ENCODE measurements at regions not wholly inside any gene's neighbourhood (a gene's known extent, or its start where the extent isn't known, plus 50 kb on each side); places are given as distances from the start of the nearest gene placed in this dataset.

GRCh38 chr7:110522761-110523200 is 568.1 kb upstream of the LRRN3 start:
- TF ChIP-seq EZH2phosphoT487 (IDR thresholded peaks at IDR 0.05): no peak
- TF ChIP-seq EZH2 (IDR thresholded peaks at IDR 0.05): no peak
- no peak for TF ChIP-seq CTCF (IDR thresholded peaks at IDR 0.05)
- no peak for DNase-seq (ENCODE audit: low spot score)
- Histone ChIP-seq H3K4me1 (no peaks in the 10 kb centered on the region), H3K9me3 (ENCODE audit: low read depth) (no peaks in the 10 kb centered on the region), H2AFZ (replicated peaks) (no peak overlapping the region), H3K4me3 (no peak overlapping the region), H3K27me3 (no peaks in the 10 kb centered on the region), H4K20me1 (ENCODE audit: low read depth) (no peaks in the 10 kb centered on the region), H3K9ac (no peak overlapping the region), H3F3A (ENCODE audit: low read depth) (no peaks in the 10 kb centered on the region), H3K27ac (no peak overlapping the region), H3K36me3 (no peaks in the 10 kb centered on the region), H3K4me2 (no peak overlapping the region), H3K79me2 (ENCODE audit: low read depth) (no peaks in the 10 kb centered on the region)
- Mint-ChIP-seq H3K9me3 (peaks cover 26% of the 10 kb centered on the region), H3K36me3 (peaks cover 6% of the 10 kb centered on the region), H3K27ac (peak overlapping the region; percentile 78), H3K27me3 (ENCODE audit: insufficient read depth, low read depth) (peaks cover 2% of the 10 kb centered on the region), H3K4me1 (peaks cover 32% of the 10 kb centered on the region), H3K4me3 (no peak overlapping the region)

DNA sequence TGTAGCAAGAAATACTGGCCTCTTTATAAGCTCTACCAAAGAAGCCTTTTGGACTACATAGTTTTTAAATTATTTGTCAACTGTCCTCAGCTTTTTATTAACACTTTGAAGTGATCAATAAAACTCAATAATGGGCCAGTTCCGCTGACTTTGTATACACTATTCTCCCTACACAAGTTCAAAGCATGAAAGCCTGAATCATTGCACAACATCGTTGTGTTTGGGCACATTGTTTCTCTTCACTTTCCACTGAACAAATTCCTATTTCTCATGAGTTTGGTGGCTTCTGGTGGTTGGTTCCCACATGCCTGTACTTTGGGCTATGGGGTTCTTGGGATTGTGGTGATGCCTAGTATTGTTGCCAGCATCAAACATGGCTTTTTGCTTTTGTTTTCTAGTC is 561.8 kb upstream of the LRRN3 start:
- Histone ChIP-seq H3F3A (ENCODE audit: low read depth) (no peaks in the 10 kb centered on the region), H4K20me1 (ENCODE audit: low read depth) (no peaks in the 10 kb centered on the region), H3K4me3 (no peak overlapping the region), H2AFZ (replicated peaks) (no peak overlapping the region), H3K79me2 (ENCODE audit: low read depth) (no peaks in the 10 kb centered on the region), H3K36me3 (no peaks in the 10 kb centered on the region), H3K9ac (no peak overlapping the region), H3K27ac (no peak overlapping the region), H3K9me3 (ENCODE audit: low read depth) (no peaks in the 10 kb centered on the region), H3K4me1 (no peaks in the 10 kb centered on the region), H3K27me3 (no peaks in the 10 kb centered on the region), H3K4me2 (no peak overlapping the region)
- TF ChIP-seq EZH2 (IDR thresholded peaks at IDR 0.05) (no peak), CTCF (IDR thresholded peaks at IDR 0.05) (no peak), EZH2phosphoT487 (IDR thresholded peaks at IDR 0.05) (no peak)
- Mint-ChIP-seq H3K36me3 (no peaks in the 10 kb centered on the region), H3K9me3 (peaks cover 5% of the 10 kb centered on the region), H3K27ac (peak overlapping the region; percentile 50), H3K4me1 (peaks cover 1% of the 10 kb centered on the region), H3K27me3 (ENCODE audit: insufficient read depth, low read depth) (peaks cover 2% of the 10 kb centered on the region), H3K4me3 (no peak overlapping the region)
- no peak for DNase-seq (ENCODE audit: low spot score)

- TF ChIP-seq CTCF (IDR thresholded peaks at IDR 0.05): no peak
- no peak for TF ChIP-seq EZH2 (IDR thresholded peaks at IDR 0.05)
- no peak for TF ChIP-seq EZH2phosphoT487 (IDR thresholded peaks at IDR 0.05)
- DNase-seq (ENCODE audit: low spot score): no peak
- H4K20me1 ChIP-seq (ENCODE audit: low read depth): no peaks in the 10 kb centered on the region
- H3K4me3 ChIP-seq: no peak overlapping the region
- H3K27ac ChIP-seq: no peak overlapping the region
- no peaks in the 10 kb centered on the region for H3K27me3 ChIP-seq
- no peaks in the 10 kb centered on the region for H3K79me2 ChIP-seq (ENCODE audit: low read depth)
- H3K27ac Mint-ChIP-seq: no peak overlapping the region
- H3K9ac ChIP-seq: no peak overlapping the region
- H3K4me1 ChIP-seq: no peaks in the 10 kb centered on the region
- H3K27me3 Mint-ChIP-seq (ENCODE audit: insufficient read depth, low read depth): peaks cover under 1% of the 10 kb centered on the region
- no peaks in the 10 kb centered on the region for H3K9me3 ChIP-seq (ENCODE audit: low read depth)
- H3K4me1 Mint-ChIP-seq: no peaks in the 10 kb centered on the region
- H2AFZ ChIP-seq (replicated peaks): no peak overlapping the region
- no peaks in the 10 kb centered on the region for H3K36me3 Mint-ChIP-seq
- H3K4me3 Mint-ChIP-seq: no peak overlapping the region
- H3K9me3 Mint-ChIP-seq: peaks cover 4% of the 10 kb centered on the region
- H3F3A ChIP-seq (ENCODE audit: low read depth): no peaks in the 10 kb centered on the region
- H3K4me2 ChIP-seq: no peak overlapping the region
- H3K36me3 ChIP-seq: no peaks in the 10 kb centered on the region
Measured at GRCh38 chr7:110531186-110531585, 559.7 kb upstream of the LRRN3 start.

Data from neural progenitor cell (in vitro differentiated cells).